Cerebellar cortex (tissue), 1 donor: ENCODE measurements at regions not wholly inside any gene's neighbourhood (a gene's known extent, or its start where the extent isn't known, plus 50 kb on each side); places are given as distances from the start of the nearest gene placed in this dataset.

Experiments
- DNase-seq: peaks from one replicate; pipeline ENCODE4 v3.0.0-alpha.2; 2015; ENCODE audit warnings: low spot score

DNA sequence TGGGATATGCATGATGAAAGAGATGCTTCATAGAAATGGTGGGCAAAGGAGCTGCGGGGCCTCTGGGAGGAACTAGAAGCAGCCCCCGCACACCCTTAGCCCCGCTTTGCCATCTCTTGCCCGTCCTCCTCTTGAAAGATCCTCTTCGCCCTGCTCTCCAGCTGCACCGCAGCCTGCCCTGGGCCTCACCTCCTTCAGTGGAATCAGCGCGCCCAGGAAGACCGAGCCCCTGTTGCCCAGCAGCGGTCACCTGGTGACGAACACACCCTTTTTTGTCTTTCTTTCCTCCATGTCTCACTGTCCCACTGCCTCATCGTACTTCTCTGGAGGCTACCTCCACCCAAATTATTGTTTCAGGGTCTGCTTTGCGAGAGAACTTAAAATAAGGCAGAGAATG is 807.6 kb downstream of the UQCRFS1 start:
- DNase-seq = no peak

DNA sequence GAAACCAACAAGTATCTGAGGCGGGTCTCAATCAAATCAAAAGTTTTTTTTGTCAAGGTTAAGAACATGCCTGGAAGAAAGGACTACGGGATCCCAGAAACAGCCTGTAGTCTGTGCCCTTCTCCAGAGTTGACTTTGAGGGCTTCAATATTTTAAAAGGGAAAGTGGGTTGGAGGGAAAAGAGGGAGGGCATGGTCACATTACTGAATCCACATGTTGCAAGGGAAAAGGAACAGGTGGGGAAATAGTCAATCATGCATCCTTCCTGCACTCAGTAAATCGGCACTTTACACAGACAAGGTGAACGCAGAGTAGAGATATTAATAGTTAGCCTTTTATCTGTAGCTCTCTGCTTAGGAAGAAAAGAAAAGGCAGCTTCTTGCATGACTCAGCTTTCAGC is 808.5 kb downstream of the UQCRFS1 start:
- DNase-seq = no peak

DNA sequence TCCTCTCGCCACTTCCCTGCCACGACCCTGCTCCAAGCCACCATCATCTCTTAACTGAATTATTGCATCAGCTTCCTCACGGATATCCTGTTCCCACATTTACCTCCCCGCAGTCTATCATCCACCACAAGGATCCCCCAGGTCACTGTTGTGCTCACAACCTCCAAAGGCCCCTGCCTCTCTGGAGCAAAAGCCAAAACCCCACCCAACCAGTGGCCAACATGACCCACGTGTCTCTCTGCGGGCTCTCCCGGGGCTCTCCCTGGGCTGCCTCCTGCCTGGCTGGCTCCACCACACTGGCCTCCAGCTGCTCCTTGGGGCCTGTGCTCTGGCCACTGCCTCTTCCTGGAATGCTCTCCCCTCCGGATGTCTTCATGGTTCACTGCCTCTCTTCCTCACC is 809.3 kb downstream of the UQCRFS1 start:
- no peak for DNase-seq

DNA sequence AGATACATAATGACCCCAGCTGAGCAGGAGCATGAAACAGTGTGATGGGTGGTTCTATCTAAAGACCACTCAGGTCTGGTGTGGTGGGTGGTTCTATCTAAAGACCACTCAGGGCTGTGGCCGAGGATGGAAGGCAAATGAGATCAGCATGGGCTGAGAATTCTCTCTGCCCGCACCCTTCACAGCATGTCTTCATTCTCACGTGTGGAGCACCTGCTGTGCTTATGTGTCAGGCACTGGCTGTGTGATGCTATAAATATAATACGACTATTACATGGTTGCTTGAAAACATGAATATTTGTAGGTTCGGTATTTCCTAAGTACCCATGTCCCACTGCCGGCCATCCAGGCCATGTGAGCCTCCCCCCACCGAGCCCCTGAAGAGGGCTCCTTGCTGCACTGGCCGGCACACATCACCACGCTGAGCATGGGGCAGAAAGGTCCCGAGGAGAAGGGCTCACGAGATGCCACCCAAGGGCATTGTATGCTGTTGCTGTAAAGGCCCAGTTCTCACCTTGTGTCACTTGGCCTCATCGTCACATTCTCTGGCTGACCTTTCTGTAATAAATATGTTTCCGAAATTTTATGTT is 810.2 kb downstream of the UQCRFS1 start:
- no peak for DNase-seq

DNA sequence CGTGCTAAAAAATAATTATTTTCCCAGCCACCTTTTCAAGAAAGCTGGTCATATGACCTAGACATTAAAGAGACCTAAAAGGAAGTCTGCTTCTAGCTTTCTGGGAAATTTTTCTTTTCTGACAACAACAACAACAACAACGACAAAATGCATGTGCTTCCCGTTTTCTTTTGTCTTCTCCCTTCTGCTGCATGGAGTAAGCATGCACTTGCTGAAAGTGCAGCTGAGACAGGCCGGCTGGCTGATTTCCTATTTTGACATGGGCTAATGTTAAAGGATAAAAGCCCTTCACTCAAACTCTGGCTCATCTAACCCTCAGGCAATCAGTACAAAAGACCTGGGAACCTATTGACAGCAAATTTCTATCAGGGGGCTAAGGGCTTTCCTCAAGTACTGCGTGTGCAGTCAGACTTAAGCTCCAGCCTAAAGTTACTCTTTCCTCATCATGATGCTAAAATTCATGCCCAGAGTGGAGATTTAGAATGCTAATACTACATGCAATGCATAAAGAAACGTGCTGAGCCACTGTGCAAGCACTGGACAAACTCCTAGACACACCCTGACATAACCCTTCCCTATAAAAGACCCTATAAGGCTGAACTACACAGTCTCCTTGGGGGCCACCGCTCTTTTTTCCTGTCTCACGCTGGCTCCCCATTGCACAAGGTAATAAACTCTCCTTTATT is 811.1 kb downstream of the UQCRFS1 start:
- no peak for DNase-seq

DNA sequence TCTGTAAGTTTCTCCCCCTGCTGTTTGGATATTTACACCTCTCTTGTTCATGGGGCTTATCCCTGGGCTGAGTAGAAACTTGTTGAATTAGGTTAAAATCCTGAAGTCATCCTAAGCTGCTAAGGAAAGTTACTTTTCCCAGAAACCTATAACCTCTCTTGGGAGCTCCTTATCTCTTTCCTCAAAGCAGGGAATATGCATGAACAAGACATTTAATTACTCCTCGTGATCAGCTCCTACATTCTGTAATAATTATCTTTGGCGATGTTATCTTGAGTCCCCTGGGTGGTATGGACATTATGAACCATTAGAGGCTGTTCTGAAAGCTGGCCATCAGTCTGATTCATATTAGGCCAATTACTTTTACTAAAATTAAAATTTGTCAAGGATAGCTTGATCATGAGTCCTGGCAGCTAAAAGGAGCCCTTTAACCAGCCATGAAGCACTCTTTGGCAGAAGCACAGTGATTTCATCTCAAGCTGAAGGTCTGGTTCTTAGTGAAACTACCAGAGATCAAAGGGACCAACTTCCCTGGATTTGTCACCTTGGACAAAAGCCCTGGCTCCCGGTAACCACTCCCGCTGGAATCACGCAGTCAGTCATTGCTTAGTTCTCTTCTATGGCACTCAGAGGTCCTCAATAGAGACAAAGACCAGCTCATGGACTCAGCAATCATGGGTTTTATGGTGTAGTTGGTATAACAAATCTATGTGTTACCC is 811.8 kb downstream of the UQCRFS1 start:
- DNase-seq = peak; percentile 3

DNA sequence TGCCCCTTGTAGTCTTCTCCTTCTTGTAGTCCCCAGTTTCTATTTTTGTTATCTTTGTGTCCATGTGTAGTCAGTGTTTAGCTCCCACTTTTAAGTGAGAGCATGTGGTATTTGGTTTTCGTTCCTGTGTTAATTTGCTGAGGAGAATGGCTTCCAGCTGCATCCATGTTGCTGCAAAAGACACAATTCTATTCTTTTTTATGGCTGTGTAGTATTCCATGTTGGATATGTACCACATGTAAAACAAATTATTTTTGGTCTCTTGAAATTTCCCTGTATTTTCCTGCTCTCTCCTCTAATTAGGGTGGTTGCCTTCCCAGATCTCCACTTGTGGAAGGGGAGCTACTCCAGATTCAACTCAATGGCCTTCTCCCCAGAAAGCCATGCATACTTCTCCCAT is 813.8 kb downstream of the UQCRFS1 start:
- DNase-seq = no peak

DNA sequence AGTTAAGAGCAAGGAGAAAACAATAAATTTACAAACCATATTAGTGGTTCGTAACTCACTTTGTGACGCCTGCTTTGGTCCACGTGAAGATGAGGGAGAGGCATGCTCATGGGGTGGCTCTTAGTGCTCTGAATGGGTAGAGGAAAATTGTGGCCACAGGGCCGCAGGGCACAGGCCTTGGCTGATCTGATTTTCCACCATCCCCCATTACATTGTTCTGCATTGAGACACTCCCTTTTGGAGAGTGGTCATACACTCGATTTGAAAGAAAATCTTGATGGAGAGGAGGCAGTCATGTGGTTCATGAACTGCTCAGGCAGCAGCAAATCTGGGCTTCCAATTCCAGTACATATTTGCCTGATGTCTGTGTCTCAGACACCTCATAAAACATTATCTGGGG is 815.2 kb downstream of the UQCRFS1 start:
- DNase-seq = no peak

DNA sequence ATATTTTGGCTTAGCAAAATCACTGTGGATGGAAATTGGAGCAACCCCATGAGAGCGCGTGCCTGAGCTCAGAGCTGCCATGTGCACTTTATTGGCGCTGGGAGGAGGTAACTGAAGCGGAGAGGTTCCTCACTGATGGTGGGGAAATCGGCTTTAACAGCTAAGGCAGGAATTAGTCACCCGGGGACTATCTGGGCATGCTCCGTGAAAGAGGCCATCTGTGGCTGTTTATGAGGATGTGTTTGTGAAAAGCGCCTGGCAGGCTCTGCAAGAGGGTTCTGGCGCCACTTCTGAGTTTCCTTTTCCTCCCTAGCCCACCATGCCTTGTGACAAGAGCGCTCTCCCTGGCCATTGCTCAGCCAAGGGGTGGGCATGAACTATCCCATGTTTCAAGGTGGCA is 815.6 kb downstream of the UQCRFS1 start:
- DNase-seq = no peak

DNA sequence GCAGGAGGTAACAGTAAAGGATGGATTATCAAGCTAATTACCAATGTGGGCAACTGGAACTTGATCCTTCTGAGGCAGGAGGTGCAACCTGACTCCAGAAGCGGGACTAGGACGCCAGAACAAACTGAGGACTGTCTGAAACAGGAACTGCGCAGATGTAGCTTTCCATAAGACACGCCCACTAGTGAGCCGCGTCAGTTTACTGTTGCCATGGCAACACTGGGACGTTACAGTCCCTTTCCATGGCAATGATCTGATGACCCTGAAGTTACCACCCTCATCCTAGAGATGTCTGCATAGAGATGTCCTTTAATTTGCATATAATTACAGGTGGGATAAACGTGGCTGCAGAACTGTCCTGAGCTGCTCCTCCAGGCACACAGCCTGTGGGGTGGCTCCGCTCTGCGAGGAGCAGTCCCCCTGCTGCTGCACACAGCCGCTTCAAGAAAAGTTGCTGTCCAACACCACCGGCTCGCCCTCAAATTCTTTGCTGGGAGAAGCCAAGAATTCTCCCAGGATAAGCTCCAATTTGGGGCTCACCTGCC is 816.6 kb downstream of the UQCRFS1 start:
- no peak for DNase-seq

DNA sequence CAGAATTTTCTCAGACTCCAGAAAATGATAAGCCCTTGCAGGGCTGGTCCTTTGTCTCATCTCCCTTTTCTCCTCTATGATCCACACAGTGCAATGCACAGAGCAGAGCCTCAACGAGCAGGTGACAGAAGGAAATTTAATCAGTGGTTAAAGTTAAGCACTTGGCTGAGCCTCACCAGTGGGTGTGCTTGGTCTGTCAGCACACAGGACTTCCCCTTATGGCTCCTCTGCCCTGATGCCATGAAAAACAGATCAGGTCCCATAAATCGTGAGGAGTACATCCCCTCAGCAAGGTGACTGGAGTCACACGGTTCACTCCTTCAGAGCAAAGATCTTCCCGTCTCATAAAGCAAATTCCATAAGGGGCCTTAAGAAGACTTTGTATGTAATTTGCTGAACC is 818.2 kb downstream of the UQCRFS1 start:
- DNase-seq = no peak

DNA sequence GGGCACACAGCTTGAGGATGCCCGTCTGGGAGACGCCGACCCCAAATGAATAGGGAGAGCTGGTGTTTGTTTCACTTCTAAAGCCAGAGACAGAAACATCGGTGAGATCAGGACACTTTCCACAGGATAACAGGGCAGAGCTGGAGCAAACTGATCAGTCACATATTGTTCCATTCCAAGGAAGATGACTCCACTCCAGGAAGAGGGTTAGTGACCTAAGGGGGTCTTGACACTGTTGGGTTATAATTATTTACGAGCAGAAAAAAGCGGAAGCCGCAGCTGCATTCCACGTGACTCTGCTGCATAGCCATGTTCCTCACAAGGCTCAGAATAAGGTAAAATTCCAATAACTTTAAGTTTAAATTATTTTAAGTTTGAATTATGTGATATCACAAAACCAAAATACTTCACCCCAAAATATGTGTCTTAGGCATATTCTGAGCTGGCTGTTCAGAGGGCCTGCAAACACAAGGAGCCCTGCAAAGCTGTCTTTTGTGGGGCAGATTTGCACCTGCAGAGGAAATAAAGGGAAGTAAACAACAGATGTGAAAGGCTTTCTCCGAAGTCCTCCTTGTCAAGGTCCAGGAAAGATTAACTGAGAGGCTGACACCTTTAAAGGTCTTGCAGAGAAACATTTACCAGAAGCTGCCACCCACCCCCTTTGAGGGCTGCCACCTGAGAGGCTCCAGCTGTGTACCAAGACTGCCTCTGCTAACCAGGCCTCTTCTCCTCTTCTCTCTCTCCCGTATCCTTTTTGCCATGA is 819.2 kb downstream of the UQCRFS1 start:
- no peak for DNase-seq

DNA sequence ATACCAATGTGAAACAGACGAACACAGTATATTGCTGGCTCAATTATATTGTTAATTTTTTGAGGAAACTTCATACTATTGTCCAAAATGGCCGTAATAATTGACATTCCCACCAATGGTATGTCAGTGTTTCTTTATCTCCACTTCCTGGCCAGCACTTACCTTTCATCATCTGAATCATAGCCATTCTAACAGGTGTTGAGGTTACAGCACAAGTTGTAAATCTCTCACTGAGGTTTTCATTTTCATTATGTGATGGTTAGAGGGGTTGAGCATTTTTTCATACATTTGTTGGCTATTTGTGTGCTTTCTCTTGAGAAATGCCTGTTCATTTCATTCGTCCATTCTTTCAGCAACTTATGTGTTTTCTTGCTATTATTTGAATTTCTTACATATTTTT is 824.0 kb downstream of the UQCRFS1 start:
- no peak for DNase-seq

DNA sequence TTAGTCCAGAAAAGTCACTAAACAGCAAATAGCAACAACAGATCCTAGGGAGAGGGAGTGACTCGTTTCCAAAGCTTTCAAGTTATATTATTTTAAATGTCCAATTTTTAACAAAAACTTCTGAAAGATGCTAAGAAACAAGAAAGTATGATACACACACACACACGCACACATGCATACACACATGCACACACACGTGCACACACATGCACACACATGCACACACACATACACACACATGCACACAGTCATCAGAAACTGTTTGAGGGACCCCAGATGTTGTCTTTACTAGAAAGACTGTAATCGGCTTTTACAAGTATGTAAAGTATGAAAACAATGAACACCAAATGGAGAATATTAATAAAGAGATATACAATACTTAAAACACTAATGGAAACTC is 825.4 kb downstream of the UQCRFS1 start:
- no peak for DNase-seq

DNA sequence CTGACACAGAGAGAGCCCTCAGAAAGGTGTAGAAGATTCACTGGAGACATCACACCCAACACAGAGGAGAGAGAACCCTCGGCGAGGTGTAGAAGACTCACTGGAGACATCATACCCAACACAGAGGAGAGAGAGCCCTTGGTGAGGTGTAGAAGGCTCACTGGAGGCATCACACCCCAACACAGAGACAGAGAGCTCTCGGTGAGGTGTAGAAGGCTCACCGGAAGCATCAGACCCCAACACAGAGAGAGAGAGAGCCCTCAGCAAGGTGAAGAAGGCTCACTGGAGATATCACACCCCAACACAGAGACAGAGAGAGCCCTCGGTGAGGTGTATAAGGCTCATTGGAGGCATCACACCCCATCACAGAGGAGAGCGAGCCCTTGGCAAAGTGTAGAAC is 826.5 kb downstream of the UQCRFS1 start:
- no peak for DNase-seq

DNA sequence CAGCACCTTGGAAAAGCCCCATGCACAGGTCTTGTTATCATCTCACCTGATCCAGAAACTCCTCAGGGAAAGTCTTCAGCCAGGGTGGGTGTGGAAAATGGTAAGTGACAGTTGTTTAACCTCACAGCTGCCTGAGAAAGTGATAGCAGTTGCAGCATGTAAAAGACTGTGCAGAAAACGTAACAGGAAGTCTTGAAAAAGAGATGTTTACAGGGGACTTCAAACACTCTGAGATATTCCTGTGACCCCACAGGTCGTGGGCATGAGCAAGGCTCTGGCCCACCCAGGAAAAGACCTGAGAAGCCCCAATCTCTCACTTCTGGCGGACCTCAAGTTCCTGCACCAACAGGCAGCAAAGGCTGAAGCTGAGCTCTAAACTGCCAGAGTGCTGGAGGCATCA is 826.9 kb downstream of the UQCRFS1 start:
- no peak for DNase-seq

DNA sequence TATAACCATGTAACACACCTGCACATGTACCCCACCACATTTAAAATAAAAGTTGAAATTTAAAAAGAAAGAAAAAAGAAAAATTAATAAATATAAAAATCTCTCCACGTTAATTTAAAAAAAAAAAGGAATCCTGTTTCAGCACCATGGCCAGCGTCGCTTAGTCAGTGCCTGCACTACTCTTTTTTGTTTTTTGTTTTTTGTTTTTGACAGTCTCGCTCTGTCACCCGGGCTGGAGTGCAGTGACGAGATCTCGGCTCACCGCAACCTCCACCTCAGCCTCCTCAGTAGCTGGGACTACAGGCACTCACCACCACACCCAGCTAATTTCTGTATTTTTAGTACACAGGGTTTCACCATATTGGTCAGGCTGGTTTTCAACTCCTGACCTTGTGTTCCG is 835.9 kb downstream of the UQCRFS1 start:
- no peak for DNase-seq

DNA sequence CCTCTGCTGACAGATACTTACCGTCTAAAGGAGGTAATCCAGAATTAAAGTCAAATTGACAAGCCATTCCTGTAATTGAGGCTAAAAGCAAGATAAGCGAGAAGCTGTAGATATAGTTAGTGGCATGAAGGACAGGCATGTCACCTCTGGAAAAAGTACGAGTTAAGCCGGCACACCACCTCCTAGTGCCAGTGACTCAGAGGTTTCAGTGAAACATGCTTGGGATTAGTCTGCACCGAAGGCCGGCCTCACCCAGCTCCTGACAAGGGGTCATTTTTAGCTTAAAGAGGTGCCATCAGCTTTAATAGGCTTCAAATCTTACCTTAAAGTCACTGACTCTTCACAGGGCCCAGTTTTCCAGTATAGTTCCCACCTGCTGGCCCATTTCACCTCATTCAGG is 838.0 kb downstream of the UQCRFS1 start:
- DNase-seq = no peak

DNA sequence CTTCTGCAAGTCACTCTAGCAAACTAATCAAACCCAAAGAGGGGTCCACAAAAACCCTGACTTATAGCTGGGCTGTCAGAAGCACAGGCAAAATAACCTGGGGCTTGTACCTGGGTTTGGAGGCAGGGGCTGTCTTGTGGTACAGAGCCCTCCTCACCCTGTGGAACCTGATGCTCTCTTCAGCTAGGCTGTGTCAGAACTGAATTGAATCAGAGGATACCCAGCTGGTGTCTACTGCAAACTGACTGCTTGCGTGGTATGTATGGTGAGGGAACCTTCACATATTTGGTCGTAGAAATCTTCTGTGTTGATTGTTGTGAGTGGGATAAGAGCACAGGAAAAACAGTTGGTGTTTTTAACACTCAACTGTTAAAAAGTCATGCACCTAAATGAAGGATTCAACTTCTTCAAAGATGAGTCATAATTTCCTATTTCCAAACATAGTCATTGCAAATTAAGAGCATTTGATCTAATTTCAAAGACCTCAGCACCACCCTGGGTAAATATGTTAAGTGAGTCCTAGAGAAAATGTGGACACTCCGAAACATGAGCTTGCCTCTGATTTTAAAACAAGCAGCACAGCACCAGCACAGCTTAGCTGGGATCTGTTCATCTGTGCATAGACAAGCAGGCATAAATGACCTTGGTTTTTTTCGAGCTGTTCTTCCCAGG is 840.2 kb downstream of the UQCRFS1 start:
- DNase-seq = peak; percentile 1

DNA sequence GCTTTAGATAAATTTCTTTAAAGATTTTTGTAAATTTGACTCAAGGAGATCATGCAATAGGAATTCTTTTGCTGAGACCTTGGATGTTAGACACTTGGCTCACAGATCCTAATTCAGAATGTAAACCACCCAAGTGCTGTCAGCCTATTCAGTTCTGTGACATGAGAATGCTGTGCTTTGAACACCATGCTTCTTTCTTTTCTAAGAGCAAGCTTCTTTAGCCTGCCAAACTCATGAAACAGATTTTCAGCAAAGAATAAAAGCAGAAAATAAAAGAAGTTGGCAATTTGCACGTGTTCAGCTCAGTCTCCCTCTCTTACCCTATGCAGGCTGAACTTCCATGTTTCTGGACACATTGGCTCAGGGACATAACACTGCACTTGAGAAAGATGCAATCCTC is 845.8 kb downstream of the UQCRFS1 start:
- no peak for DNase-seq

DNA sequence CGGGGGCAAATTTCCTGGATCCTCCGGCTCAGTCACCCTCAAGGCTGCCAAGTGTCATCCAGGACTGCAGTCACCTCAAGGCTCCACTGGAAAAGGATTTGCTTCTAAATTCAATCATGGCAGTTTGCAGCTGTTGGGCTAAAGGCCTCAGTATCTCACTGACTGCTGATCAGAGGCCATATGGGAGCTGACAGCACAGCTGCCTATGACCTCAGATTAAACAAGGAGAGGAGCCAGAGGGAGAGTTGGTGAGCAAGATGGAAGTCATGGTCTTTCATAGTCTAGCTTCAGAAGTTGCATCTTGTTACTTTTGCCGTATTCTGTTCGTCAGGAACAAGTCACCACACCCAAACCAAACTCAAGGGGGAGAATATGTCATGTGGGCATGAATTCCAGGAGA is 849.7 kb downstream of the UQCRFS1 start:
- no peak for DNase-seq
